Neuron (in vitro differentiated cells): ENCODE measurements at regions not wholly inside any gene's neighbourhood (a gene's known extent, or its start where the extent isn't known, plus 50 kb on each side); places are given as distances from the start of the nearest gene placed in this dataset.

Experiments used
- H2AFZ ChIP-seq: one replicate; pipeline ENCODE4 v1.6.1; 2013; ENCODE audit warnings: low read depth, mild to moderate bottlenecking, inconsistent platforms, low read length, moderate library complexity
- H3K27me3 ChIP-seq: one replicate; pipeline ENCODE4 v1.6.1; 2013; ENCODE audit warnings: low read length; ENCODE audit not compliant: insufficient read depth
- H3K36me3 ChIP-seq: one replicate; pipeline ENCODE4 v1.6.1; 2013; ENCODE audit warnings: low read length; ENCODE audit not compliant: insufficient read depth
- H3K4me1 ChIP-seq: one replicate; pipeline ENCODE4 v1.6.1; 2013; ENCODE audit warnings: low read length; ENCODE audit not compliant: insufficient read depth
- H3K4me3 ChIP-seq: 2 replicates; pipeline ENCODE4 v1.5.1; 2013; ENCODE audit warnings: mild to moderate bottlenecking, low read length, moderate library complexity
- H3K9me3 ChIP-seq: one replicate; pipeline ENCODE4 v1.6.1; 2013; ENCODE audit warnings: low read length

- no peaks in the 10 kb centered on the region for H3K9me3 ChIP-seq
- H3K4me3 ChIP-seq, result no peak overlapping the region
- no peaks in the 10 kb centered on the region for H3K27me3 ChIP-seq
- H2AFZ ChIP-seq, result no peak overlapping the region
- no peaks in the 10 kb centered on the region for H3K4me1 ChIP-seq
- no peaks in the 10 kb centered on the region for H3K36me3 ChIP-seq
Observed at GRCh38 chr1:78360584-78360983, 130.2 kb upstream of the PTGFR start.

GRCh38 chr1:78367700-78368099, 123.1 kb upstream of the PTGFR start:
- Histone ChIP-seq H3K36me3 (no peaks in the 10 kb centered on the region), H2AFZ (no peak overlapping the region), H3K4me1 (no peaks in the 10 kb centered on the region), H3K4me3 (no peak overlapping the region), H3K9me3 (no peaks in the 10 kb centered on the region), H3K27me3 (no peaks in the 10 kb centered on the region)

- no peaks in the 10 kb centered on the region for H3K27me3 ChIP-seq
- H3K36me3 ChIP-seq, result no peaks in the 10 kb centered on the region
- H2AFZ ChIP-seq, result no peak overlapping the region
- no peaks in the 10 kb centered on the region for H3K4me1 ChIP-seq
- H3K4me3 ChIP-seq, result no peak overlapping the region
- no peaks in the 10 kb centered on the region for H3K9me3 ChIP-seq
Observed at GRCh38 chr1:78369546-78369945, 121.2 kb upstream of the PTGFR start.

- H3K9me3 ChIP-seq, result no peaks in the 10 kb centered on the region
- H3K4me1 ChIP-seq, result no peaks in the 10 kb centered on the region
- H2AFZ ChIP-seq, result no peak overlapping the region
- no peak overlapping the region for H3K4me3 ChIP-seq
- no peaks in the 10 kb centered on the region for H3K27me3 ChIP-seq
- H3K36me3 ChIP-seq, result no peaks in the 10 kb centered on the region
Observed at GRCh38 chr1:78370356-78370755, 120.4 kb upstream of the PTGFR start.

- H3K27me3 ChIP-seq, result no peaks in the 10 kb centered on the region
- H3K4me1 ChIP-seq, result no peaks in the 10 kb centered on the region
- no peak overlapping the region for H2AFZ ChIP-seq
- no peaks in the 10 kb centered on the region for H3K9me3 ChIP-seq
- H3K36me3 ChIP-seq, result no peaks in the 10 kb centered on the region
- H3K4me3 ChIP-seq, result no peak overlapping the region
Observed at GRCh38 chr1:78370779-78371482, 119.8 kb upstream of the PTGFR start.

- Histone ChIP-seq H3K4me1 (no peaks in the 10 kb centered on the region), H3K27me3 (no peaks in the 10 kb centered on the region), H2AFZ (no peak overlapping the region), H3K9me3 (no peaks in the 10 kb centered on the region), H3K36me3 (no peaks in the 10 kb centered on the region), H3K4me3 (no peak overlapping the region)
Observed at GRCh38 chr1:78373676-78374075, 117.1 kb upstream of the PTGFR start.

- Histone ChIP-seq H3K4me1 (no peaks in the 10 kb centered on the region), H3K9me3 (no peaks in the 10 kb centered on the region), H2AFZ (no peak overlapping the region), H3K4me3 (no peak overlapping the region), H3K36me3 (no peaks in the 10 kb centered on the region), H3K27me3 (no peaks in the 10 kb centered on the region)
Observed at GRCh38 chr1:78375996-78376395, 114.8 kb upstream of the PTGFR start.

GRCh38 chr1:78377356-78377928, 113.3 kb upstream of the PTGFR start:
- Histone ChIP-seq H3K9me3 (no peaks in the 10 kb centered on the region), H2AFZ (no peak overlapping the region), H3K4me3 (no peak overlapping the region), H3K4me1 (no peaks in the 10 kb centered on the region), H3K36me3 (no peaks in the 10 kb centered on the region), H3K27me3 (no peaks in the 10 kb centered on the region)

- no peaks in the 10 kb centered on the region for H3K36me3 ChIP-seq
- H3K4me1 ChIP-seq, result no peaks in the 10 kb centered on the region
- H3K9me3 ChIP-seq, result no peaks in the 10 kb centered on the region
- H2AFZ ChIP-seq, result no peak overlapping the region
- no peak overlapping the region for H3K4me3 ChIP-seq
- no peaks in the 10 kb centered on the region for H3K27me3 ChIP-seq
Observed at GRCh38 chr1:78383923-78384322, 106.9 kb upstream of the PTGFR start.

GRCh38 chr1:78385744-78386462, 104.9 kb upstream of the PTGFR start:
- no peaks in the 10 kb centered on the region for H3K27me3 ChIP-seq
- H3K4me3 ChIP-seq, result no peak overlapping the region
- no peak overlapping the region for H2AFZ ChIP-seq
- H3K9me3 ChIP-seq, result no peaks in the 10 kb centered on the region
- H3K36me3 ChIP-seq, result no peaks in the 10 kb centered on the region
- H3K4me1 ChIP-seq, result no peaks in the 10 kb centered on the region

- H3K4me3 ChIP-seq, result no peak overlapping the region
- no peak overlapping the region for H2AFZ ChIP-seq
- no peaks in the 10 kb centered on the region for H3K36me3 ChIP-seq
- H3K9me3 ChIP-seq, result no peaks in the 10 kb centered on the region
- H3K4me1 ChIP-seq, result no peaks in the 10 kb centered on the region
- H3K27me3 ChIP-seq, result no peaks in the 10 kb centered on the region
Observed at GRCh38 chr1:78387201-78387600, 103.6 kb upstream of the PTGFR start.

GRCh38 chr1:78387871-78388270, 102.9 kb upstream of the PTGFR start:
- no peak overlapping the region for H2AFZ ChIP-seq
- no peaks in the 10 kb centered on the region for H3K4me1 ChIP-seq
- no peaks in the 10 kb centered on the region for H3K36me3 ChIP-seq
- H3K27me3 ChIP-seq, result no peaks in the 10 kb centered on the region
- H3K9me3 ChIP-seq, result no peaks in the 10 kb centered on the region
- H3K4me3 ChIP-seq, result no peak overlapping the region

- Histone ChIP-seq H2AFZ (no peak overlapping the region), H3K36me3 (no peaks in the 10 kb centered on the region), H3K4me3 (no peak overlapping the region)
Observed at GRCh38 chr1:78388275-78388674, 102.5 kb upstream of the PTGFR start.

More at GRCh38 chr1:78388275-78388674, 102.5 kb upstream of the PTGFR start:
- no peaks in the 10 kb centered on the region for H3K9me3 ChIP-seq
- H3K27me3 ChIP-seq, result no peaks in the 10 kb centered on the region
- no peaks in the 10 kb centered on the region for H3K4me1 ChIP-seq
